ENCODE measurements at regions not wholly inside any gene's neighbourhood (a gene's known extent, or its start where the extent isn't known, plus 50 kb on each side); places are given as distances from the start of the nearest gene placed in this dataset.

- TF ChIP-seq CTCF (IDR thresholded peaks at IDR 0.05) (no peak), POLR2A (IDR thresholded peaks at IDR 0.05) (no peak)
These were observed 355.0 kb downstream of the RNF144A start for GRCh38 chr2:7272210-7272609.

All from heart left ventricle (tissue), 13 donors.